Kidney (tissue), 13 donors: ENCODE measurements at regions not wholly inside any gene's neighbourhood (a gene's known extent, or its start where the extent isn't known, plus 50 kb on each side); places are given as distances from the start of the nearest gene placed in this dataset.

Experiments
- DNase-seq, 5 donors: peaks; one replicate each; pipeline ENCODE4 v3.0.0-alpha.2; 2013 to 2020
- FAIRE-seq: peaks from 2 replicates; lab custom pipeline; 2012; peaks lifted over from hg19 to GRCh38; lab: Jason Lieb, UNC
- H3K27ac ChIP-seq, 2 donors: one replicate each; pipeline ENCODE4 v1.7.0; 2013; ENCODE audit warnings: low read depth in 2 of 2, low read length in 2 of 2, inconsistent platforms in 1 of 2
- H3K27me3 ChIP-seq: one replicate; pipeline ENCODE4 v1.7.1; 2013; ENCODE audit warnings: low read length, inconsistent platforms; ENCODE audit not compliant: control insufficient read depth, insufficient read depth
- H3K36me3 ChIP-seq, 3 donors: one replicate each; pipeline versions ENCODE4 v1.7.0 to v1.7.1; 2013; ENCODE audit warnings: low read length in 3 of 3, control low read depth in 1 of 3, inconsistent platforms in 1 of 3; ENCODE audit not compliant: insufficient read depth in 3 of 3, control insufficient read depth in 2 of 3
- H3K4me1 ChIP-seq, 3 donors: one replicate each; pipeline versions ENCODE4 v1.7.0 to v1.7.1; 2013; ENCODE audit warnings: low read length in 3 of 3, inconsistent platforms in 1 of 3, low read depth in 1 of 3; ENCODE audit not compliant: control insufficient read depth in 2 of 3, insufficient read depth in 2 of 3
- H3K4me3 ChIP-seq, 3 donors: one replicate each; pipeline versions ENCODE4 v1.7.0 to v1.8.1; 2013; ENCODE audit warnings: low read length in 3 of 3, control low read depth in 1 of 3, inconsistent platforms in 1 of 3
- H3K9ac ChIP-seq, 3 donors: one replicate each; pipeline versions ENCODE4 v1.7.0 to v1.7.1; 2013; ENCODE audit warnings: low read length in 3 of 3, control low read depth in 1 of 3, inconsistent platforms in 1 of 3
- H3K9me3 ChIP-seq, 3 donors: one replicate each; pipeline versions ENCODE4 v1.7.0 to v1.7.1; 2013; ENCODE audit warnings: low read length in 3 of 3, control low read depth in 1 of 3, inconsistent platforms in 1 of 3; ENCODE audit not compliant: control insufficient read depth in 2 of 3, insufficient read depth in 1 of 3
- intact Hi-C: fragments of 100-400 bp; cut with DNase I; formaldehyde crosslinking; loops from one replicate; pipeline ENCODE4 v1.11.1; 2022
- TF ChIP-seq, protein P1 (sequence below): IDR thresholded peaks from 3 replicates; pipeline ENCODE4 v1.5.1; 2012; ENCODE audit warnings: mild to moderate bottlenecking, moderate library complexity, borderline replicate concordance; ENCODE audit not compliant: insufficient read depth; ENCODE audit errors: extremely low read depth
- donor health status: control.
- donor health status: control.
- donor health status: control.
- donor health status: control.
- donor health status: control.
- donor health status: DM: yes; HTN: yes; CAD: no.
- donor health status: Normal renal cell carcinoma (clear cell type).

DNA sequence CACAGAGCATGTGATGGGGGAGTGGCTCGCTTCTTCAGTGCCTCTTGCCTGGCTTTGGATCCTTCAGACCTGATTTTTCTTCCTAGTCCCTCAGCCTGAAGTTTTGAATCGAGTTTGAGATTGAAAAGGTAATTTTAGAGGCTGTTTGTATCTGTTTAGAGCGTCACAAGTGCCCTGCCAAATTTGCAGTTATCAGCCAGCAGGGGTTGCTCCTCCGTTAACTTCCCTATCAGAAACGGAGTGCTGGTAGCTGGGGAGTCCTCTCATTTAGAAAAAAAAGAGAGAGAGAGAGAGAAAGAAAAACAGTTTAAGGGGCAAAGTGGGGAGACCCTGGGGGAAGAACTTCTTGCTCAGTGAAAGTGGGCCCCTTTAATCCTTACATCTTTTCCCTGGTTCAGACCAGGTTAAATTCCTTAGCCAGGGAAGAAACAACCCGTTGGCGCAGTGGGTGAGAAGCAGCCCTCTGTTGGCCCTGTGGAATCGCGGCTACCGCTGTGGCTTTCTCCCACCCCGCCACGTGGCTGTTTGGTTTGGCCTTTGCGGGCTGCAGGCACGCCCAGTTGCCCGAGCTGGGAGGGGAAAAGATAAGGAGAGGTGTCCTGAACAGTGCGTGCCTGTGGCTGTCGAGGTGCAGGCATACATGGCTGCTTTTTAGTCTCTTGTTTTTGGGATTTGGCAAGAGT lies 576.7 kb upstream of the ACO1 start:
- FAIRE-seq (no peak), DNase-seq (peak in 1 of 5 donors; percentile 47)
- TF ChIP-seq, protein P1, sequence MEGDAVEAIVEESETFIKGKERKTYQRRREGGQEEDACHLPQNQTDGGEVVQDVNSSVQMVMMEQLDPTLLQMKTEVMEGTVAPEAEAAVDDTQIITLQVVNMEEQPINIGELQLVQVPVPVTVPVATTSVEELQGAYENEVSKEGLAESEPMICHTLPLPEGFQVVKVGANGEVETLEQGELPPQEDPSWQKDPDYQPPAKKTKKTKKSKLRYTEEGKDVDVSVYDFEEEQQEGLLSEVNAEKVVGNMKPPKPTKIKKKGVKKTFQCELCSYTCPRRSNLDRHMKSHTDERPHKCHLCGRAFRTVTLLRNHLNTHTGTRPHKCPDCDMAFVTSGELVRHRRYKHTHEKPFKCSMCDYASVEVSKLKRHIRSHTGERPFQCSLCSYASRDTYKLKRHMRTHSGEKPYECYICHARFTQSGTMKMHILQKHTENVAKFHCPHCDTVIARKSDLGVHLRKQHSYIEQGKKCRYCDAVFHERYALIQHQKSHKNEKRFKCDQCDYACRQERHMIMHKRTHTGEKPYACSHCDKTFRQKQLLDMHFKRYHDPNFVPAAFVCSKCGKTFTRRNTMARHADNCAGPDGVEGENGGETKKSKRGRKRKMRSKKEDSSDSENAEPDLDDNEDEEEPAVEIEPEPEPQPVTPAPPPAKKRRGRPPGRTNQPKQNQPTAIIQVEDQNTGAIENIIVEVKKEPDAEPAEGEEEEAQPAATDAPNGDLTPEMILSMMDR: no peak
- Histone ChIP-seq H3K27ac (no peak overlapping the region), H3K27me3 (no peaks in the 10 kb centered on the region), H3K9me3 (no peaks in the 10 kb centered on the region), H3K4me3 (no peak overlapping the region), H3K36me3 (no peaks in the 10 kb centered on the region), H3K9ac (no peak overlapping the region), H3K4me1 (no peaks in the 10 kb centered on the region)
- intact Hi-C loops: no loop called here

DNA sequence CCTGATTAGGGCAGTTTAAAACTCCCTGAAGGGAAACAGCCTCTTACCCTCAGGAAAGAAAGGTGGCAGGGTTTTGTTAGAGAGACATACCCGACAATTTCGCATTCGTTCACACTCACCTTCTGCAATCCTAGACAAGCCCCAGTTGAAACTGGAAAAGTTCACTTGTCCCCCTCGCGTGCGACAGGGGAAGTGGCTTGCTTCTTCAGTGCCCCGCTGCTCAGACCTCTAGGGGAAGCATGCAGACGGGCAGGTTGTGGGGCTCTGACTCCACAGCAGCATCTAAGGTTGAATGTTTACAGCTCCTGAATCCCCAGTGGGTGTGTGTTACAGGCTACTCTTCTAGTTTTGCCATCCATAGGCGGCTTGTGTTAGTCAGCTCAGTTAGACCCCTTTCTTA lies 575.7 kb upstream of the ACO1 start:
- no peak overlapping the region for H3K27ac ChIP-seq
- H3K4me3 ChIP-seq: no peak overlapping the region
- H3K27me3 ChIP-seq: no peaks in the 10 kb centered on the region
- DNase-seq: no peak
- no peak for FAIRE-seq
- no peaks in the 10 kb centered on the region for H3K36me3 ChIP-seq
- H3K4me1 ChIP-seq: no peaks in the 10 kb centered on the region
- intact Hi-C loops: no loop called here
- TF ChIP-seq, protein P1: no peak
- no peaks in the 10 kb centered on the region for H3K9me3 ChIP-seq
- H3K9ac ChIP-seq: no peak overlapping the region

DNA sequence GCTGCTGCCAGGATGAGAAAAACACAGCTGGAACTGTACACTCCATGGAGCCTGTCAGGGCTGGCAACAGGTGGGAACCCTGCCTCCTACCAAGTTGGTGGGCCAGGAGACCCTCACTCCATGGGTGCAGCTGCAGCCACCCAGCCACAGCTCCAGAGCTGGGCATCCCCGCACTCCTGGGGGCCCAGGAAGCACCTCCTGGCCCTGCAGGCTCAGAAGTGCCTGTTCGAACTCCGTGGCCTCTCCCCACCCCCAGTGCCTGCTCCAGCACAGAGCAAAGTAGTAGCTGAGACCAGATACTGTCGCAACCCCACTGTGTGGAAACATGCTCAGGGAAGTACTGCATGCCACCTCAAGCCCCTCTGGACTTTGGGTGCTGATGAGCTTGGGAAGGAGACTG lies 564.0 kb upstream of the ACO1 start:
- Histone ChIP-seq H3K27me3 (no peaks in the 10 kb centered on the region), H3K27ac (no peak overlapping the region), H3K4me3 (no peak overlapping the region), H3K36me3 (no peaks in the 10 kb centered on the region), H3K9me3 (no peaks in the 10 kb centered on the region), H3K9ac (no peak overlapping the region), H3K4me1 (no peaks in the 10 kb centered on the region)
- TF ChIP-seq, protein P1: no peak
- FAIRE-seq: no peak
- peak in 1 of 5 donors; percentile 58 for DNase-seq
- intact Hi-C loops: no loop called here

DNA sequence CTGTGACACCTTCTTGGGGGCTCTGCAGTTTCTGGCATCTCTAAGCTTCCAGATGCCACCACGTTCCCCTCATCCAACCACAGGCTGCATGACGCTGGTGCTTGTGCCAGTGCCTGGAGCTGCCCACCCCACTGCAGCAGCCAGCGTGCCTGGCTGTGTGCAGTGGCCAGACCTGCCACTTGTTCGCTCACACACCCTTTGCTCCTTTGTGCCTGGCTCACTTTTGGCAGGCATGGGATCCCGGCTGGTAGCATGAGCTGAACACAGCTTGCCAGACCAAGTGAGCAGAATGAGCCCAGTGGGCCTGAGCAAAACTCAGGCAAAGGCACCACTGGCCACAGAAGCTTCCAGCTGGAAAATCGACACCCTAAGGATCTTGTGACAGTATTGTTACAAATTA lies 562.9 kb upstream of the ACO1 start:
- H3K4me1 ChIP-seq: no peaks in the 10 kb centered on the region
- intact Hi-C loops: no loop called here
- no peaks in the 10 kb centered on the region for H3K36me3 ChIP-seq
- no peaks in the 10 kb centered on the region for H3K9me3 ChIP-seq
- TF ChIP-seq, protein P1: no peak
- H3K9ac ChIP-seq: no peak overlapping the region
- DNase-seq (no peak), FAIRE-seq (no peak)
- no peak overlapping the region for H3K4me3 ChIP-seq
- H3K27ac ChIP-seq: no peak overlapping the region
- H3K27me3 ChIP-seq: no peaks in the 10 kb centered on the region
